ENCODE measurements at regions not wholly inside any gene's neighbourhood (a gene's known extent, or its start where the extent isn't known, plus 50 kb on each side); places are given as distances from the start of the nearest gene placed in this dataset.

DNA sequence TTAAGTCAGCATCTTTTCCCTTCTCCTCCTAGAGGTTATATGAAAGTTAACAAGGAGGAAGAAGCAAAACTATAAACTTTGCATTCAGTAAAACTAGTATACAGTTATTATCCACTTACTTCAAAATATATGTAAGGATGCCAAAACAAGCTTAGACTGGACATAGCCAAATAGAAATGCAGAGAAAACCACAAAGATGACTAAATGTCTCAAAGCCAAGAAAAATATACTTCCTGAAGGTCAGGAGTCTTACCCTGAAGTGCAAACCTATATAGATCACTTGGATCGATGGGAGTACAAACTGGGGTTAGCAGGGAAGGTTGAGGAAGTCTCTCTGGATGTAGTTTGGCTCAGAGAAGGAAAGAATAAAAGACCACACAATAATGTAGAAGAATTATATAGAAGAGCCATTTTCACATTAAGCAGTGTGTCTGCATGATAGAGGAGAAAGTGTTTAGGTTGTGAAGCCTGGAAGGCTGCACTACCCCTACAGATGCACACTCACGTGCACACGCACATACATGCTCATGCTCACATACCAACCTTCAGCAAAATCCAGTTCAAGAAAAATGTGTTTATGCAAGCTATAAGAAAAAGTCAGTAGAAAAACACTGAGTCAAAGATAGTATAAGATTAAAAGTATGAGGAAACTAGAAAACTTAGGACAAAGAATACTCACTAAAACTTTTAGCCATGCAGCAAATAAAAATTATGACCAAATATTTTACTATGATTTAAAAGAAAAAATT lies 112.1 kb upstream of the RXFP2 start:
- H3K27ac ChIP-seq (replicated peaks in 1 of 4) = no peak overlapping the region
- WGBS = 85% methylated on average over 3 of the region's 3 CpGs
- DNase-seq (ENCODE audit: extremely low spot score) = no peak
- intact Hi-C loops (cut with DNase I) = no loop called here
- no peaks in the 10 kb centered on the region for H3K36me3 ChIP-seq
- H3K9me3 ChIP-seq = no peaks in the 10 kb centered on the region
- H3K4me1 ChIP-seq = no peaks in the 10 kb centered on the region
- no peak overlapping the region for H3K4me3 ChIP-seq
- no peak for TF ChIP-seq POLR2A (IDR thresholded peaks at IDR 0.05; ENCODE audit: low read depth)
- TF ChIP-seq CTCF (IDR thresholded peaks at IDR 0.05) = no peak
- TF ChIP-seq POLR2AphosphoS5 (IDR thresholded peaks at IDR 0.05) = no peak
- no peak for TF ChIP-seq EP300 (IDR thresholded peaks at IDR 0.05)
- H3K27me3 ChIP-seq = peaks cover 0 to 3% (median 0%) of the 10 kb centered on the region in 4 donors

GRCh38 chr13:31629085-31629780 lies 110.1 kb upstream of the RXFP2 start:
- H3K9me3 ChIP-seq = peaks cover 0 to 7% (median 2%) of the 10 kb centered on the region in 4 donors
- no peaks in the 10 kb centered on the region for H3K4me1 ChIP-seq
- H3K4me3 ChIP-seq = no peak overlapping the region
- 29% methylated on average over 1 of the region's 3 CpGs for WGBS
- H3K27ac ChIP-seq (replicated peaks in 1 of 4) = no peak overlapping the region
- H3K27me3 ChIP-seq = no peaks in the 10 kb centered on the region
- TF ChIP-seq EP300 (IDR thresholded peaks at IDR 0.05) (no peak), CTCF (IDR thresholded peaks at IDR 0.05) (no peak), POLR2A (IDR thresholded peaks at IDR 0.05; ENCODE audit: low read depth) (no peak), POLR2AphosphoS5 (IDR thresholded peaks at IDR 0.05) (no peak)
- intact Hi-C loops (cut with DNase I) = no loop called here
- H3K36me3 ChIP-seq = no peaks in the 10 kb centered on the region
- DNase-seq (ENCODE audit: extremely low spot score) = no peak

- TF ChIP-seq POLR2A (IDR thresholded peaks at IDR 0.05; ENCODE audit: low read depth) = no peak
- TF ChIP-seq CTCF (IDR thresholded peaks at IDR 0.05) = no peak
- no peak for TF ChIP-seq POLR2AphosphoS5 (IDR thresholded peaks at IDR 0.05)
- no peak for TF ChIP-seq EP300 (IDR thresholded peaks at IDR 0.05)
- Histone ChIP-seq H3K27me3 (no peaks in the 10 kb centered on the region), H3K36me3 (no peaks in the 10 kb centered on the region), H3K9me3 (peaks cover 0 to 7% (median 2%) of the 10 kb centered on the region in 4 donors), H3K27ac (replicated peaks in 1 of 4) (no peak overlapping the region), H3K4me3 (no peak overlapping the region), H3K4me1 (no peaks in the 10 kb centered on the region)
- intact Hi-C loops (cut with DNase I) = no loop called here
- WGBS = 64% methylated on average over 3 of the region's 3 CpGs
- no peak for DNase-seq (ENCODE audit: extremely low spot score)
Measured at GRCh38 chr13:31631071-31631470, 108.3 kb upstream of the RXFP2 start.

GRCh38 chr13:31631746-31632145 lies 107.6 kb upstream of the RXFP2 start:
- no peak overlapping the region for H3K4me3 ChIP-seq
- intact Hi-C loops (cut with DNase I) = no loop called here
- DNase-seq (ENCODE audit: extremely low spot score) = no peak
- H3K4me1 ChIP-seq = no peaks in the 10 kb centered on the region
- no peaks in the 10 kb centered on the region for H3K27me3 ChIP-seq
- H3K27ac ChIP-seq (replicated peaks in 1 of 4) = no peak overlapping the region
- H3K36me3 ChIP-seq = no peaks in the 10 kb centered on the region
- H3K9me3 ChIP-seq = peaks cover 0 to 7% (median 2%) of the 10 kb centered on the region in 4 donors
- no peak for TF ChIP-seq EP300 (IDR thresholded peaks at IDR 0.05)
- TF ChIP-seq POLR2AphosphoS5 (IDR thresholded peaks at IDR 0.05) = no peak
- TF ChIP-seq POLR2A (IDR thresholded peaks at IDR 0.05; ENCODE audit: low read depth) = no peak
- no peak for TF ChIP-seq CTCF (IDR thresholded peaks at IDR 0.05)

Measured in esophagus muscularis mucosa (tissue), 4 donors.